NCI-H1930 (cell line): ENCODE measurements at regions not wholly inside any gene's neighbourhood (a gene's known extent, or its start where the extent isn't known, plus 50 kb on each side); places are given as distances from the start of the nearest gene placed in this dataset.
"Not testable (repeated sequence)": the region's sequence is repeated elsewhere in the genome, so short reads cannot be mapped to it uniquely, and the experiment has no call there.

Experiments used
- DNase-seq, 2 experiments: peaks; one replicate each; lab custom pipeline; 2025; lab: John Stamatoyannopoulos, UW

GRCh38 chr11:13135385-13136271, 126.5 kb downstream of the RASSF10 start:
- DNase-seq, result no peak

DNA sequence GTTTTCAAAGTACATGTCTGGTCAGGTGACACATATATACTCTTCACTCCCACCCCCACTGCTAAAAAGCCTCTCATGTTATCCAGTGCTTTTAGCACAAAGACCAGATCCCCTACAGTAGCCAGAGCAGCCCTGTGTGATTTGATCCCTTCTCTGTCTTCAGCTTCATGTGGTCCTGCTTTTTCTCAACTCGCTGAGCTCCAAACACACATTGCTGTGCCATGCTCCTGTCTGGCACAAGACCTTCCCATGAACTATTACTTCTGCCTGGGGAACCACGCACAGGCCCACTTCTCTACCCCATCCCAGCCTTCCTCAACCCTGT, 127.1 kb downstream of the RASSF10 start:
- DNase-seq, result no peak

- DNase-seq, result no peak
These were observed 128.8 kb downstream of the RASSF10 start for GRCh38 chr11:13137844-13138301.

DNA sequence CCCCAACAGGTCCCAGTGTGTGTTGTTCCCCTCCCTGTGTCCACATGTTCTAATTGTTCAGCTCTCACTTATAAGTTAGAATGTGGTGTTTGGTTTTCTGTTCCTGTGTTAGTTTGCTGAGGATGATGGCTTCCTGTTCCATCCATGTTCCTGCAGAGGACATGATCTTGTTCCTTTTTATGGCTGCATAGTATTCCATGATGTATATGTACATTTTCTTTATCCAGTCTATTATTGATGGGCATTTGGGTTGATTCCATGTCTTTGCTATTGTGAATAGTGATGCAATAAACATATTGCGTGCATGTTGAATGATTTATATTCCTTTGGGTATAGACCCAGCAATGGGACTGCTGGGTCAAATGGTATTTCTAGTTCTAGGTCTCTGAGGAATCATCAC, 130.0 kb downstream of the RASSF10 start:
- not testable (repeated sequence) for DNase-seq

- no peak for DNase-seq
These were observed 131.1 kb downstream of the RASSF10 start for GRCh38 chr11:13140028-13140870.

GRCh38 chr11:13140873-13141655, 131.9 kb downstream of the RASSF10 start:
- no peak for DNase-seq

GRCh38 chr11:13141731-13142709, 132.9 kb downstream of the RASSF10 start:
- no peak for DNase-seq

DNA sequence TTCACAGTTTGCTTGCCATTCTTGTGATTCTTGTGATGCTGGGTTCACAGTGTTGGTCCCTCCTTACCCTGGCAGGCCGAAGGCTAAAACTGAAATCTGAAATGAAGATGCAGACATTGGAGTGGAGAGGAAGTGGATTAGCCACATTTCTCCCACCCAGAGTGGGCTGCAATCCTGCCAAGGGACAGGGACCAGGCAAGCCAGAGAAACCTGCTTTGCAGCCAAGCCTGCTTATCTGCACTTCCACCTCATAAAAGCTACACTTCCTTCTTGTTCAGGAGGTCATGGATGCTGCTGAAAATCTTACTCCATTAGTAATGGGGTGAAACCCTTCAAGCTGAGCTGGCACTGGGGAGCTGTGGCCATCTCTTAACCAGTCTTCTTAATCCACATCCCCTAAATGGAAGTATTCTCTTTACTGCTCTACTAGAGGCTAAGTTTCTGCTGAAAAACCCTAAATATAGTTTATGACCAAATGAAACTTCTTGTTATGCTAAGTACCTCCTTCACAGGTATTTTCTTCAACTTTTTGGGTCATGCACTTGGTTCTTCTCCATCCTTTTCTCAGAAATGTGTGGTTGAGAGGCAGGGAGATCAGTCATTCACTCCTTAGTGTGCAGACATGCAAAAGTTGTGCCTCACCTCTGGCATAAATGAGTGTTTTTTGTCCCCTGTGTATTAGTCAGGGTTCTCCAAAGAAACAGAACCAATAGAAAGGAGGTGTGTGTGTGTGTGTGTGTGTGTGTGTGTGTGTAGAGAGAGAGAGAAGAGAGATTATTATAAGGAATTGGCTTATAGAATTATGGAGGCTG, 133.9 kb upstream of the BMAL1 start:
- DNase-seq, result no peak

DNA sequence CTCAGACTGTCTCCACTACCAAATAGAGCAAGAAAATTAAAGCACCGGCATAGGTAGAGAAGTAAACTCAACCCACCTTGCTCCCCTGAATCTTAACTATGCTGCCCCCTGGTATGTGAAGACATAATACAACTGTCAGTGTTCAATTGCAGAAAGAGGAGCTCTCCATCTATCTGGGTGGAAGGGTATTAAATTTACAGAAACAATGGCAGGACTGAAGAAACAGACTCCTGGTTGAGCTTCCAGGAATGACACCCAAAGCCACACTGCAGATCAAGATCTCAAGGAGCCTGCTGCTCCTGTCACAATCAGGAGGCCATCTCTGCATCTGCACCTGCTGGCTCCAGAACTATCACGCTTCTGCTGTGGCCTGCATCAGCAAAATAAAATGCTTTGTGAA, 132.1 kb upstream of the BMAL1 start:
- no peak for DNase-seq

- DNase-seq, result no peak
These were observed 127.6 kb upstream of the BMAL1 start for GRCh38 chr11:13149991-13150390.

DNA sequence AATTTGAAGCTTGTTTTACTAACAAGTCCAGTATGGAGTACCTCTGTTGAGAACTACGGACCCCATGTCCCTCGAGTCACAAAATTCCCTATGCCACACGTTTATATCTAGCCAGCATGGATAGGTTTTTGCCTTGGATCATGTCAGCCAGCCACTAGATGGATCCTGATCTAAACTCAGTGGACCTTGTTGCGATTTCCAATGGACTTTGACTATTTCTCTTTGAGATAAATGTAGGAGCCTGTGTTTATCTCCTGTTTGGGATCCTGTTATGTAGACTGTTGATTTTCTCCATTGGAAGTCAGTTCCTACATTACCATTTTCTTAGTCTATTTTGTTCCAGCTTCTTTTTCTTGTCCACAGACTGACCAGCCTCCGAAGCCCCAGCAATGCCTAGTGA, 127.1 kb upstream of the BMAL1 start:
- DNase-seq, result no peak

- no peak for DNase-seq
These were observed 125.3 kb upstream of the BMAL1 start for GRCh38 chr11:13152264-13152663.

DNA sequence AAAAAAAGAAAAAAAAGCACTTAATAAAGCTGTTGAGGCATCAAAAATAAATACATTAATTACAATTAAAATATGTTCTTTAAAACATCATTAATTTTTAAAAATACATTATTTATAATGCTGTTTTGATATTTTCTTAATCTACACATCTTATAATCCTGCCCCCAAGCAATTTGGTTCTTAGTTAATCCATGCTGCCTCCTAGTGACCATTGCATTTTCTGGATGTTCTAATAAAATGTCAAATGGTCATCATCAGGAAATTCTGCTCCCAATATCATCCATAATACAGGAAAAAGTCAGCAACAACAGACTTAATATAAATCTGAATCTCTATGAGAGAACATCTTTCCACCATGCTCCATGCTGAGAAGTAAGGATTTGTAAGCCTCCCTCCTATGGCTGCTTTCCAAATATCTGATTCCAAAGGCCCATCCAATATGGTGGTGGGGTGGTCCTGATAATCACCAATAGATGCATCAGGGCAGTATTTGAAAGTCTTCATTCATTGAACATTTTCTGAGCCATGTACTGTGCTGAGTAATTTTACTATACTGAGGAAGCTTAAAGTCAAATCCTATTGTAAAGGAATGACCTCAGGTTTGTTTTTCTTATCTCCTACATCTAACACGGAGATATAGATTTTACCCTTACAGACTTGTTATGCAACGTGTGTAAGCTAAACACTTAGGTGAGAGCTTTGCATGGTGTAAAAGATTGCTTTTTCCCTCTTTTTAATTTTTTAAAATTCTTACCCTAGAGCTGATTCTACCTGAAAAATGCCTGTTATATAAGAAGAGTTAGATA, 124.7 kb upstream of the BMAL1 start:
- DNase-seq, result no peak

- DNase-seq, result not testable (repeated sequence)
These were observed 123.2 kb upstream of the BMAL1 start for GRCh38 chr11:13154374-13154773.

GRCh38 chr11:13160346-13160745, 117.2 kb upstream of the BMAL1 start:
- DNase-seq, result no peak

DNA sequence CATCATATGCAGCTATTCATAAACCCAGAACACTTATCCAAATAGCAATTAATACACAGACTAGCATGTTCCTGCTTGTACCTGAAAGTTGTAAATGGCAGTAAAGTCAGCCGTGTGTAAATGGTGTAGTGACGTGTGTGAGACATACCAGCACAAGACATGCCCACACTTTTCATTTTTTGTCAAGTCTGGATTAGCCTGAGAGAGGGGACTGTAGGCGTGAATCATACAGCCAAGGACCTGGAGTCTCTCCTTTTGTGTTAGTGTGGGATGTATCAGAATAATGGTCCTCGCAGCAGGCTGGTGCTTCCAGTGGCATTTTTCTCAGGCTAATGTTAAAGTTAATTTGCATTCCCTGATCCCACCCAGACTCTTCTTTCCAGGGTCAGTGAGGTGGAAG, 116.8 kb upstream of the BMAL1 start:
- no peak for DNase-seq

DNA sequence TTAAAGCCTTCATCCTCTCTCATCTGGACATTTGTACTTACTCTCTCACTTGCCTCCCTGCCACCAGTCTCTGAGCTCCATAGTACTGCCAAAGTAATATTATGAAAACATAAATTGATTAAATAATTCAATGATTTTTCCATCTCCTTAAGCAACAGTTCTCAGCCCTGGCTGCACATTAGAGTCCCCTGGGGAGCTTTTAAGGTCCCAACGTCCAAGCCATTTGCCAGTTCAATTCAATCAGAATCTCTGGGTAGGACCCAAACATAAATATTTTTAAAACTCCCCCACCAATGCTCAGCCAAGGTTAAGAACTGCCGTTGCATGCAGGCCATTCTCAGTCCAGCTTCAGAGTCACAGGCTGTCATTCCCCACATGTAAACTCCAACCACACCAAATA, 114.4 kb upstream of the BMAL1 start:
- no peak for DNase-seq

- no peak for DNase-seq
These were observed 111.6 kb upstream of the BMAL1 start for GRCh38 chr11:13166036-13166435.

DNA sequence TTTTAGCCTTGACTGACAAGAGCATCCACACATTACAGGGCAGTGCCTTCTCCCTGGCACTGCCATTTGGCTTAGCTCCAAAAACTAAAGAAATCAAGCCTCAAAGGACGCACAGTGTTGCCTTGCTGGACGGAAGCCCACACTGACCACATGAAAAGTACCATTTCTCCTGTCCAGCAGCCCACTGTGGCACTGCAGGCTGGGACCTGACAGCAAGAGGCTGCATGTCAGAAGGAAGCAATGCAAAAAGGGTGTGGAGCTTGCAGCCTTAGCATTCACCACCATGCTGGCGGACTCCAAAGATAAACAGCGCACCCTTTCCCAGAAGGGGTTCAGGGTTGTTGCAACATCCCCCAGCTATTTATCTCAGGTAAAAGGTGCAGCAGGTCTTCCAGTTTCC, 109.3 kb upstream of the BMAL1 start:
- no peak for DNase-seq
